Kidney epithelial cell (primary cell): ENCODE measurements at regions not wholly inside any gene's neighbourhood (a gene's known extent, or its start where the extent isn't known, plus 50 kb on each side); places are given as distances from the start of the nearest gene placed in this dataset.
"Not testable (repeated sequence)": the region's sequence is repeated elsewhere in the genome, so short reads cannot be mapped to it uniquely, and the experiment has no call there.

Experiments
- DNase-seq: peaks from one replicate; pipeline ENCODE4 v3.0.0-alpha.2; 2010; ENCODE audit warnings: low read depth
- H3K27me3 ChIP-seq: 2 replicates; pipeline ENCODE4 v1.6.0; 2011; ENCODE audit warnings: low read length; ENCODE audit not compliant: control insufficient read depth, insufficient read depth
- H3K36me3 ChIP-seq: 2 replicates; pipeline ENCODE4 v1.5.1; 2011; ENCODE audit warnings: low read length; ENCODE audit not compliant: control insufficient read depth, insufficient read depth
- H3K4me3 ChIP-seq: 2 replicates; pipeline ENCODE4 v1.5.1; 2011; ENCODE audit warnings: low read depth, mild to moderate bottlenecking, control low read depth, low read length
- TF ChIP-seq, protein P1 (sequence below): IDR thresholded peaks from 2 replicates; pipeline ENCODE4 v1.5.1; 2011; ENCODE audit warnings: mild to moderate bottlenecking, moderate library complexity, low read length, control low read depth, inconsistent platforms; ENCODE audit not compliant: insufficient read depth, poor library complexity, severe bottlenecking

GRCh38 chr2:144914113-144914512 is 394.2 kb upstream of the ZEB2 start:
- Histone ChIP-seq H3K4me3 (no peak overlapping the region), H3K27me3 (no peaks in the 10 kb centered on the region), H3K36me3 (no peaks in the 10 kb centered on the region)
- TF ChIP-seq, protein P1, sequence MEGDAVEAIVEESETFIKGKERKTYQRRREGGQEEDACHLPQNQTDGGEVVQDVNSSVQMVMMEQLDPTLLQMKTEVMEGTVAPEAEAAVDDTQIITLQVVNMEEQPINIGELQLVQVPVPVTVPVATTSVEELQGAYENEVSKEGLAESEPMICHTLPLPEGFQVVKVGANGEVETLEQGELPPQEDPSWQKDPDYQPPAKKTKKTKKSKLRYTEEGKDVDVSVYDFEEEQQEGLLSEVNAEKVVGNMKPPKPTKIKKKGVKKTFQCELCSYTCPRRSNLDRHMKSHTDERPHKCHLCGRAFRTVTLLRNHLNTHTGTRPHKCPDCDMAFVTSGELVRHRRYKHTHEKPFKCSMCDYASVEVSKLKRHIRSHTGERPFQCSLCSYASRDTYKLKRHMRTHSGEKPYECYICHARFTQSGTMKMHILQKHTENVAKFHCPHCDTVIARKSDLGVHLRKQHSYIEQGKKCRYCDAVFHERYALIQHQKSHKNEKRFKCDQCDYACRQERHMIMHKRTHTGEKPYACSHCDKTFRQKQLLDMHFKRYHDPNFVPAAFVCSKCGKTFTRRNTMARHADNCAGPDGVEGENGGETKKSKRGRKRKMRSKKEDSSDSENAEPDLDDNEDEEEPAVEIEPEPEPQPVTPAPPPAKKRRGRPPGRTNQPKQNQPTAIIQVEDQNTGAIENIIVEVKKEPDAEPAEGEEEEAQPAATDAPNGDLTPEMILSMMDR = no peak
- no peak for DNase-seq

DNA sequence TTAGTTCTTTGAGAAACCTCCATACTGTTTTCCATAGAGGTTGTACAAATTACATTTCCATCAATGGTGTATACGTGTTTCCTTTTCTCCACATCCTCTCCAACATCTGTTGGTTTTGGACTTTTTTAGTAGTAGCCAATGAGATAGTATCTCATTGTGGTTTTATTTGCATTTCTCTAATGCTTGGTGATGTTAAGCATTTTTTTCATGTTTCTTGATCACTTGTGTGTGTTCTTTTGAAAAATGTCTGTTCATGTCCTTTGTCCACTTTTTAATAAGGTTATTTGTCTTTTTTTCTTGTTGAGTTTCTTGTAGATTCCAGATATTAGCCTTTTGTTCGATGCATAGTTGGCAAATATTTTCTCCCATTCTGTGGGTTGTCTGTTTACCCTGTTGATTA is 392.3 kb upstream of the ZEB2 start:
- no peaks in the 10 kb centered on the region for H3K36me3 ChIP-seq
- TF ChIP-seq, protein P1 = no peak
- no peaks in the 10 kb centered on the region for H3K27me3 ChIP-seq
- no peak for DNase-seq
- H3K4me3 ChIP-seq = no peak overlapping the region

DNA sequence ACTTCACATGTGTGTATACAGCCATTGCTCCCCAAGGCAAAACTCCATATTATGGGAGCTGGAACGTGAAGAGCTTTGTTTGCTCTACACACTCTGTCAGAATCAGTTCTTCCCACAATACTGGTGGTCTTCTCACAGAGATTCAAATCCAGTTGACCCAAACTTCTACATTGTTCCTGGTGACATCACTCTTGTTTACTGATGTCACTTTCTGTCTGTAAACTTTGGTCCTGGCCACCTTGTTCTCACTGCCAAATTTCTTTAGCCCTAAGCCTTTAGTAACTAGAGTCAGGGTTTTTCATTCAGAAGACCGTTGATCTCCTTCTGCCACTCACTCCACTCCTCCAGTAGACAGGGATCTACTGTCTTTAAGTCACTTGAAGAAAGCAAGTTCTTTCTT is 386.0 kb upstream of the ZEB2 start:
- H3K27me3 ChIP-seq = no peaks in the 10 kb centered on the region
- DNase-seq = no peak
- no peaks in the 10 kb centered on the region for H3K36me3 ChIP-seq
- H3K4me3 ChIP-seq = no peak overlapping the region
- TF ChIP-seq, protein P1 = no peak

DNA sequence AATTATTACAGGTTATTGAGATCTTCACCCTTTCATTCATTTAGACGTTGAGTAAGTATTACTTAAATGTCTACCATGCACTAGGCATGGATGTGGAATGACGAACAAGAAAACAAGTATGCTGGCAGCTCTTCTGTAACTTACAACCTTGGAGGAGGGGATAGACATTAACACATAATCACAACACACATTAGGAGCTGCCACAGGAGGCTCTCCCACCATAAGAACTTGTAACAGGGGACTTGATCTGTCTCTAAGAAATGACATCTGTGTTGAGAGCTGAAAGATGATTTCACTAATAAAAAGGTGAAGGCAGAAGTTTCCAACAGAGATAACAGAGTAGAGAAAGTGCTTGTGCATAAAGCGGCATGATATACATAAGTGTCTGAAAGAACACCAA is 384.7 kb upstream of the ZEB2 start:
- no peak for DNase-seq
- Histone ChIP-seq H3K36me3 (no peaks in the 10 kb centered on the region), H3K27me3 (no peaks in the 10 kb centered on the region), H3K4me3 (no peak overlapping the region)
- TF ChIP-seq, protein P1 = no peak

DNA sequence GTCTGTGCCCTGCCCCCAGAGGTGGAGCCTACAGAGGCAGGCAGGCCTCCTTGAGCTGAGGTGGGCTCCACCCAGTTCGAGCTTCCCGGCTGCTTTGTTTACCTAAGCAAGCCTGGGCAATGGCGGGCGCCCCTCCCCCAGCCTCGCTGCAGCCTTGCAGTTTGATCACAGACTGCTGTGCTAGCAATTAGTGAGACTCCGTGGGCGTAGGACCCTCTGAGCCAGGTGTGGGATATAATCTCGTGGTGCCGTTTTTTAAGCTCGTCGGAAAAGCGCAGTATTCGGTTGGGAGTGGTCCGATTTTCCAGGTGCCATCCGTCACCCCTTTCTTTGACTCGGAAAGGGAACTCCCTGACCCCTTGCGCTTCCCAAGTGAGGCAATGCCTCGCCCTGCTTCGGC is 383.1 kb upstream of the ZEB2 start:
- H3K36me3 ChIP-seq, H3K27me3 ChIP-seq, H3K4me3 ChIP-seq, DNase-seq: not testable (repeated sequence)

DNA sequence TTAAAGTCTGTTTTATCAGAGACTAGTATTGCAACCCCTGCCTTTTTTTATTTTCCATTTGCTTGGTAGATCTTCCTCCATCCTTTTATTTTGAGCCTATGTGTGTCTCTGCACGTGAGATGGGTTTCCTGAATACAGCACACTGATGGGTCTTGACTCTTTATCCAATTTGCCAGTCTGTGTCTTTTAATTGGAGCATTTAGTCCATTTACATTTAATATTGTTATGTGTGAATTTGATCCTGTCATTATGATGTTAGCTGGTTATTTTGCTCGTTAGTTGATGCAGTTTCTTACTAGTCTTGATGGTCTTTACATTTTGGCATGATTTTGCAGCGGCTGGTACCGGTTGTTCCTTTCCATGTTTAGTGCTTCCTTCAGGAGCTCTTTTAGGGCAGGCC is 381.5 kb upstream of the ZEB2 start:
- not testable (repeated sequence) for H3K4me3 ChIP-seq, H3K36me3 ChIP-seq, DNase-seq, H3K27me3 ChIP-seq

- Histone ChIP-seq H3K36me3 (no peaks in the 10 kb centered on the region), H3K27me3 (no peaks in the 10 kb centered on the region), H3K4me3 (no peak overlapping the region)
- TF ChIP-seq, protein P1 = no peak
- DNase-seq = no peak
Observed at GRCh38 chr2:144896341-144896740, 376.4 kb upstream of the ZEB2 start.
